Keratinocyte (primary cell): ENCODE measurements at regions not wholly inside any gene's neighbourhood (a gene's known extent, or its start where the extent isn't known, plus 50 kb on each side); places are given as distances from the start of the nearest gene placed in this dataset.

Experiments
- DNase-seq: peaks from one replicate; pipeline ENCODE4 v3.0.0-alpha.2; 2011; ENCODE audit warnings: low read depth, missing footprints, low spot score
- FAIRE-seq: peaks from 2 replicates; lab custom pipeline; 2011; peaks lifted over from hg19 to GRCh38; lab: Jason Lieb, UNC
- H2AFZ ChIP-seq: 2 replicates; pipeline ENCODE4 v1.6.0; 2012; ENCODE audit warnings: low read length, control low read depth, inconsistent platforms; ENCODE audit not compliant: control insufficient read depth
- H3K27ac ChIP-seq: 2 replicates; pipeline ENCODE4 v1.5.1; 2011; ENCODE audit warnings: low read length; ENCODE audit not compliant: control insufficient read depth, insufficient read depth
- H3K27me3 ChIP-seq: 3 replicates; pipeline ENCODE4 v1.6.0; 2011; ENCODE audit warnings: low read length; ENCODE audit not compliant: control insufficient read depth, insufficient read depth; ENCODE audit errors: extremely low read depth
- H3K36me3 ChIP-seq, 2 experiments: 2 replicates in 1 of 2; 3 replicates in 1 of 2; pipeline ENCODE4 v1.5.1; 2011; ENCODE audit warnings: low read length in 2 of 2, mild to moderate bottlenecking in 1 of 2; ENCODE audit not compliant: control insufficient read depth in 2 of 2, insufficient read depth in 2 of 2; ENCODE audit errors: extremely low read depth in 1 of 2
- H3K4me1 ChIP-seq: 3 replicates; pipeline ENCODE4 v1.5.1; 2011; ENCODE audit warnings: low read length; ENCODE audit not compliant: control insufficient read depth, insufficient read depth; ENCODE audit errors: extremely low read depth
- H3K4me2 ChIP-seq: 3 replicates; pipeline ENCODE4 v1.6.0; 2011; ENCODE audit warnings: low read depth, low read length; ENCODE audit not compliant: control insufficient read depth, insufficient read depth; ENCODE audit errors: extremely low read depth
- H3K4me3 ChIP-seq, 3 experiments: fragments of 200-600 bp in 1 of 3; sonication (generic) in 1 of 3; 2 replicates in 2 of 3; 3 replicates in 1 of 3; pipeline ENCODE4 v1.5.1; 2011 to 2016; ENCODE audit warnings: low read length in 3 of 3, mild to moderate bottlenecking in 3 of 3, control low read depth in 2 of 3, inconsistent platforms in 1 of 3, low read depth in 1 of 3, mixed read lengths in 1 of 3, mixed run types in 1 of 3, moderate library complexity in 1 of 3; ENCODE audit not compliant: control insufficient read depth in 2 of 3, insufficient read depth in 2 of 3; ENCODE audit errors: extremely low read depth in 1 of 3
- H3K79me2 ChIP-seq: 2 replicates; pipeline ENCODE4 v1.6.0; 2012; ENCODE audit warnings: low read length; ENCODE audit not compliant: control insufficient read depth, insufficient read depth
- H3K9ac ChIP-seq: 3 replicates; pipeline ENCODE4 v1.6.0; 2011; ENCODE audit warnings: low read length; ENCODE audit not compliant: control insufficient read depth, insufficient read depth; ENCODE audit errors: extremely low read depth
- H3K9me1 ChIP-seq: 3 replicates; pipeline ENCODE4 v1.6.0; 2011; ENCODE audit warnings: low read length; ENCODE audit not compliant: control insufficient read depth, insufficient read depth; ENCODE audit errors: extremely low read depth
- H3K9me3 ChIP-seq: 2 replicates; pipeline ENCODE4 v1.5.1; 2012; ENCODE audit warnings: low read depth, low read length; ENCODE audit not compliant: control insufficient read depth
- H4K20me1 ChIP-seq: 3 replicates; pipeline ENCODE4 v1.6.0; 2011; ENCODE audit warnings: low read length; ENCODE audit not compliant: control insufficient read depth, insufficient read depth; ENCODE audit errors: extremely low read depth
- CTCF ChIP-seq, 3 experiments: IDR thresholded peaks in 1 of 3; conservative IDR thresholded peaks in 1 of 3; optimal IDR thresholded peaks in 1 of 3; 2 replicates in 2 of 3; 3 replicates in 1 of 3; pipeline versions ENCODE3 to v1.5.1; 2011; ENCODE audit warnings: low read length in 3 of 3, mild to moderate bottlenecking in 3 of 3, moderate library complexity in 2 of 3, control low read depth in 1 of 3, inconsistent platforms in 1 of 3; ENCODE audit not compliant: insufficient read depth in 2 of 3; ENCODE audit errors: extremely low read depth in 1 of 3
- EZH2 ChIP-seq: IDR thresholded peaks from one replicate; pipeline ENCODE4 v1.6.1; 2012; ENCODE audit warnings: inconsistent platforms, mild to moderate bottlenecking, low read length, moderate library complexity
- dilution Hi-C: fragments of 300-500 bp; cut with MboI; formaldehyde crosslinking; loops from one replicate; pipeline ENCODE4 v1.7.0; 2020; ENCODE audit warnings: low sequenced_read_pairs; ENCODE audit not compliant: extremely low pct_ligation_motif_present

- Histone ChIP-seq H3K9ac (no peak overlapping the region), H3K4me3 (no peak overlapping the region), H3K9me3 (no peaks in the 10 kb centered on the region), H3K4me2 (no peak overlapping the region), H3K9me1 (no peaks in the 10 kb centered on the region), H4K20me1 (no peaks in the 10 kb centered on the region), H3K27me3 (no peaks in the 10 kb centered on the region), H3K27ac (no peak overlapping the region), H3K4me1 (peaks cover 18% of the 10 kb centered on the region), H2AFZ (no peak overlapping the region), H3K79me2 (no peaks in the 10 kb centered on the region), H3K36me3 (no peaks in the 10 kb centered on the region)
- dilution Hi-C loops, result no loop called here
- DNase-seq (no peak), FAIRE-seq (no peak)
- TF ChIP-seq EZH2, result no peak
- no peak for TF ChIP-seq CTCF (optimal IDR thresholded peaks at IDR 0.05 in 1 of 3, IDR thresholded peaks at IDR 0.05 in 1 of 3, conservative IDR thresholded peaks at IDR 0.05 in 1 of 3; ENCODE audit: extremely low read depth in 1 of 3, insufficient read depth in 2 of 3, low read length in 3 of 3)
Observed at GRCh38 chr14:89542786-89543424, 125.9 kb upstream of the FOXN3 start.

DNA sequence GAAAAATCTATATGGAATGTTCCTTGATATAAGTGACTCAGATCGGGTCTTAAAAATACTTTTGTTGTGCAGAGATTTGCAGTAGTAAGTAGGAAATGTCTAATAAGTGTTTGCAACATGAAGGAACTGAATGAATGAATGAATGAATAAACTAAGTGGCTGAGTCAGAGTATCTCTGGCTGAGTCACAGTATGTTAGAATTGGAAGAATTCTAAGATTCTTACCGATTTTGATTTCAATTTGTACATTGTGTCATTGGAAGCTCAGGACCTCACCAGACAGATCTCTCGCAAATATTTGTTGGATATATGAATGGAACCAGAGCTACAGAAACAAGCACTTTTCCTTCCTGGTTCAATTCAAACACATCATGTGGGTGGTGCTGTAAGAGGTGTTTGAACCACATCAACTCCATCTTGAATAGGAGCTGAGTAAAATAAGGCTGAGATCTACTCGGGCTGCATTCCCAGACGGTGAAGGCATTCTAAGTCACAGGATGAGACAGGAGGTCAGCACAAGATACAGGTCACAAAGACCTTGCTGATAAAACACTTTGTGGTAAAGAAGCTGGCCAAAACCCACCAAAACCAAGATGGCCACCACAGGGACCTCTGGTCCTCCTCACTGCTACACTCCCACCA is 123.9 kb upstream of the FOXN3 start:
- Histone ChIP-seq H2AFZ (no peak overlapping the region), H3K79me2 (no peaks in the 10 kb centered on the region), H3K4me3 (no peak overlapping the region), H3K9me1 (no peaks in the 10 kb centered on the region), H3K27ac (no peak overlapping the region), H3K27me3 (no peaks in the 10 kb centered on the region), H3K36me3 (no peaks in the 10 kb centered on the region), H3K9ac (no peak overlapping the region), H3K4me1 (peaks cover 18% of the 10 kb centered on the region), H3K4me2 (no peak overlapping the region), H3K9me3 (no peaks in the 10 kb centered on the region), H4K20me1 (no peaks in the 10 kb centered on the region)
- dilution Hi-C loops, result no loop called here
- no peak for DNase-seq
- FAIRE-seq, result no peak
- TF ChIP-seq EZH2, result no peak
- TF ChIP-seq CTCF (optimal IDR thresholded peaks at IDR 0.05 in 1 of 3, IDR thresholded peaks at IDR 0.05 in 1 of 3, conservative IDR thresholded peaks at IDR 0.05 in 1 of 3; ENCODE audit: extremely low read depth in 1 of 3, insufficient read depth in 2 of 3, low read length in 3 of 3), result no peak
